GM04504 (cell line): ENCODE measurements at regions not wholly inside any gene's neighbourhood (a gene's known extent, or its start where the extent isn't known, plus 50 kb on each side); places are given as distances from the start of the nearest gene placed in this dataset.
"Not testable (repeated sequence)": the region's sequence is repeated elsewhere in the genome, so short reads cannot be mapped to it uniquely, and the experiment has no call there.

Experiments
- DNase-seq: peaks from one replicate; pipeline ENCODE4 v3.0.0-alpha.2; 2012; ENCODE audit warnings: low read depth

DNA sequence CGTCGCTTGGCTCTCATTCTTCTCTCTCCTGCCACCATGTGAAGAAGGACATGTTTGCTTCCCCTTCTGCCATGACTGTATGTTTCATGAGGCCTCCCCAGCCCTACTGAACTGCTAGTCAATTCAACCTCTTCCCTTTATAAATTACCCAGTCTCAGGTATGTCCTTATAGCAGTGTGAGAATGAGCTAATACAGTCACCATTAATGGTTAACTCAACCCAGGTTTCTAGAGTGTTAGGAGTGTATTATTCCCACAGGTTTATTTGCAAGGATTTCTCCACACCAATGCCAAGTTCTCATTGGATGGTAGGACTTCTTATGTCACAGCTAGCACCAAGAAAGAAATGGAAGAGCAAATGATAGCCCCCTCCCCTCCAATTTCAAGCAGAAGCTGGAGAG lies 71.9 kb downstream of the DYNAP start:
- DNase-seq: no peak

GRCh38 chr18:54669701-54670100 lies 78.7 kb downstream of the DYNAP start:
- DNase-seq: not testable (repeated sequence)

DNA sequence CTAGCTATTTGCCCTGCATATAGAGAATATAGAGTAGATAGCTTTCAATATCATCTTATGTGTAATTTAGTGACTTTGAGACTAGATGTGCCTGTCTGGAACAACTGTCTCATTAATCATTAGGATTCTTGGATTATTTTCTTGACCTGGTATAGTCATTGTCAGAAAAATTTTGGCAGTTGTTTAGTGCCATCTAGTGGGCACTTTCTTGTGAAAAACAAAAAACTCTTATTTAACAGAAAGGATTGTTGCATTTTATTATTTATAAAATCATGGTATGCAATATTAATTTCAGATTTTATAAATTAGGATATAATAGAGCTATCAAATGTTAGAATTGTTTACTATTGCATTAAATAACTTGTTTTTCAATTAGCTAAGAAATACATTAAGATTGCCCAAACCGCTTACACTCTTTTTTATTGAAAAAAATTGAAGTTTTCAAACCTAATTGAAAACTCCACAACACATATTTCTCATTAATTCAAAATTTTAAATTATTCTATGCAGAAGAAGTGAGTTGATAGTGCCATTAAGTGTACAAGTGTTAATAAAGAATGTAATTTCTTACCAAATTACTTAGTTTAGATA lies 80.3 kb downstream of the DYNAP start:
- no peak for DNase-seq

DNA sequence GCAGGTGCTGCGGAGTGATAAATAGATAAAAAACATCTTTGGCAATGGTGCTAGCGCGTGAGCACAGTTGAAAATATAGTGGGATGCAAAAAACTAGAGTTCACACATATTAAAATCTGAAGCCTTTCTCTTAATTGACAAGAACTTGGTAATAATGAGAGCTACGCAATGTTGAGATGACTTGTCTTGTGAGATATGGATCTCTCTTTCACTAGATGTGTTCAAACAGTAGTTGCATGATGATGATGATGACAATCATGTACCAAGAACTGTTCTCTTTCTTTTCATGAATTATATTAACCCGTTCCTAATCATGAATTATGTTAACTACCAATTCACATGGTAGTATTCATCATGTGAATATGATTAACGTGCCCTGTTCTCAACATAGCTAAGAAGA lies 81.1 kb downstream of the DYNAP start:
- DNase-seq: no peak

GRCh38 chr18:54672846-54673475 lies 81.9 kb downstream of the DYNAP start:
- no peak for DNase-seq

DNA sequence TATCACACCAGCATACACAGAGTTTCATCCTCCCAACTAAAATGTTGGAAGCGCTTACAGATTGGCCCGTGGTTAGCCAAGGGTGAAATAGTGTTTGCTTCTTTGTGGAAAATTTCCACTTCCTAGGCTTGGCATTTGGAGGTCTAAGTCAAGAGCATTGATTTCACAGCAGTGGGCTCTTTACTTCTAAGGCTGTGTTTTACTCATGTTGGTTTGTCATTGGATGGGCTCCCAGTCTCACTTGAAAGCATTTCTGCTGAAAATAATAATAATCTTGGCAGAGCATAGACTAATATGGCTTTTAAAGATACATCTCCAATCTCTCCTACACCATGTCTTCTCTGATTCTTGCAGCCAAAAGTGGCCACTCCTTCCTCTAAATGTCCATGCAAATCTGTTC lies 82.9 kb downstream of the DYNAP start:
- DNase-seq: no peak

DNA sequence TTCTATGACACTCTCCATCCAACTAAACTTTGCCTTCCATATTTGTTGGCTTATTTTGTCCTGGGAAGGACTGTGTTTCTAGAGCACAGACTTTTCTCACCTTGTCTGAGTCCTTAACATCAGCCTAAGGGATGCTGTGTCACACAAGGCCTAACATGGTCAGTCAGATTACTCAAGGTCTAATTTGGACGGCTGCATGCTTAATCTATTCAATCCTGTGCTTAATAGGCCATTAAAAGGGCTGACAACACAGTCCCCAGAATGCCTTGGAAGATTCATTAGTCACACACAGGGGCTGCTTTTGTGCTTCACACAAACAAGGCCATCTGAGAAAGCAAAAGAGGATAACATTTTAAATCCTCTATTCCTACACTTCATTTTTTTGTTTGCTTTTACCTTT lies 84.0 kb downstream of the DYNAP start:
- no peak for DNase-seq

DNA sequence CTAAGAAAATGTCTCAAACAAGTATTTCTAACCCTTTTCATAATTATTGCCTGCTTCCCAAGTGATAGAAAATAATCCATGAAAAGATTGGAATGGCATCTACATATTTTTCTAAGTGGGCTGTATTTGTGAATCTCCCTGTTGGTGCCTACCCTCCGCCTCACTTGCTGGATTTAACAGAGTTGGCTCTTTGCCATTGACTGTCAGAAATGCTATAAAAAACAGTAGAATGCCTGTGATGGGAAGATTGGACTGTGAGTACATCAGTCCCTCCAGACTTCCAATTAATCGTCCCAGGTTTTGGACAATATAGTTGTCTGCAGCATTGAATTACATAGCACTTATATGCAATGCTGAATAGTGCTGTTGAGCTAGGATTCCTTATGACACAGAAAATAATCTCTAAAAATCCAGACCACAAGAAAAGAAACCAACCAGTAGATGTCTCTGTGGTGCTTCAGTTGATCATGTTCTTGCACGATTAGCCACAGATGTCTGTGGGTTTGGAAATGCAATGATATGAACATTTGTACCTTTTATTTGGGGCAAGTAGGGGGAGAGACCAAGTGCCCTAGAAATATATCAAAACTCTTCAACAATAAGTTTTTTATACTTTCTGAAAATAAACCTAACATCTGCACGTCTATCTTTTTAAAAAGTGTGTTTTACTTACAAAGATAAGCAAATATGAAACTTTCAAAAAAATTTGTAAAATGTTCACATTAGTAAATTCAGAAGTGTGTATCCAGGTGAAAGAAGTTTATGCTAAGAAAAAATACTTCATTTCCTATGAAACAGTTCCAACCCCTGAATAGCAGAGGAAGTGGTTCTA lies 88.5 kb downstream of the DYNAP start:
- DNase-seq: peak; percentile 68

- no peak for DNase-seq
These were observed 93.7 kb downstream of the DYNAP start for GRCh38 chr18:54684784-54685183.

- no peak for DNase-seq
These were observed 98.3 kb downstream of the DYNAP start for GRCh38 chr18:54689319-54689718.

DNA sequence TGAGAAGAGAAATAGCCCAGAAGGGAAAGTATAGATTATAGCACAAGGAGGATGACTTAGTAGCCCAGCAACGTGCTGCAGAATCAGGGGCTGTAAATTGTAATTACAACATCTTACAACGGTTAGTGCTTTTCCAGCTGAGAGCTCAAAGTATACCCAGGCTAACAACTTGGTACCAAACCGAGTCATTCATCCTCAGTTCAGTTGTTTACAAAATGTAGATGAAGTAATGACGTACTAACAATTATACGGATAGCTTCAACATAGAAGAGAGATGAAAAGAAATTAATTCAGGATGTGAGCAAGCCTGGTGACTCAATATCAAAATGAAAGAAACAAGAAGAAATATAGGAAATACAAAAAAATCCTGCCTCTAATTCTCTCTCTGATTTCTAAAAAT lies 99.2 kb downstream of the DYNAP start:
- no peak for DNase-seq

- DNase-seq: no peak
These were observed 101.4 kb downstream of the DYNAP start for GRCh38 chr18:54692463-54692862.

DNA sequence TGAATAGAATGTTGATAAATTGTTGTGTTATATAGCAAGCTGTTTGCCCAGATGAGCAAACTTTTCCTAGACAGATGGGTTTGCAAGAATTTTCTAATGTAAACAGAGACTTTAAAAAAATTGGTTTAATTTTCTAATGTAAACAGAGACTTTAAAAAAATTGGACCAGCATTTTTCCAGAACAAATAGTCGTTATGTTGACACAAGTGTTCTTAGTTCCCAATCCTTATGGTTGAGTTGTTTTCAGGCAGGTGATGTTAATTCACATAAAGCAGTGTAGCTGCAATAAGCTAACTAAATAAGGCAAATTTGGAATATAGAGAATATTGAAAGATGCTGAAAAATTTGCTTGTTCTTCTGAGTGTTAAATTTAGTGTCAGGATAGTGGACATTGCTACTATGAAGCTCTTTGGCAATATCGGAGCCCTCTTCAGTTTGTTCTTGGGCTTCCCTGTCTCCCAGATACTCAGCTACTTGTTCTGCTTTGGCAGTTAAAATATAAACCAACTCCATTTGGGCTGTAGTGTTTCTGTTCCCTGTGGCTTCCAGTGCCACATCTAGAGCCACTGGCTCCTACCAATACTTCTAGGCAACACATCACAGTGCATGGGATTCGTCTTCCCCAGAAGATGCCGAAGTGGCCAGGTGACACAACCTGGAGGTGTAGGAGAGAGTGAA lies 105.7 kb downstream of the DYNAP start:
- no peak for DNase-seq

DNA sequence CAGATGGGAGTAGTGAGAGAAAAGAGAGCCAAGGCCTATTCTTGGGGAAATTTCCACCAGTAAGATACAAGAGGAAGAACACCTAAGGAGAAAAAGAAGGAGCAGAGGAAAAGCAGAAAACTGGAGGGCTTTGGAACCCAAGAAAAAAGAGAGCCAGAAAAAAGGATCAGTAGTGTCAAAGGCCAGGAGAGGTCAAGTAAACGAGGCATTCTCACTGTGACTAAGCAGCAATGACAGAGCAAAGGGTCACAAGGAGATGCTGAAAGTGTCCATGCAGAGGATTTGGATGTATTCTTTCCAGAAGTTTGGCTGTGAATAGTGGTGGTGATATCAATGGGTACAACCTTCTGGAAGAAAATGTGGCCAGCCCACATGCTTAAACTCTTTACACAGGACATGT lies 109.5 kb downstream of the DYNAP start:
- no peak for DNase-seq

GRCh38 chr18:54702686-54703085 lies 111.6 kb downstream of the DYNAP start:
- DNase-seq: no peak

- no peak for DNase-seq
These were observed 118.0 kb upstream of the RAB27B start for GRCh38 chr18:54710074-54710899.

DNA sequence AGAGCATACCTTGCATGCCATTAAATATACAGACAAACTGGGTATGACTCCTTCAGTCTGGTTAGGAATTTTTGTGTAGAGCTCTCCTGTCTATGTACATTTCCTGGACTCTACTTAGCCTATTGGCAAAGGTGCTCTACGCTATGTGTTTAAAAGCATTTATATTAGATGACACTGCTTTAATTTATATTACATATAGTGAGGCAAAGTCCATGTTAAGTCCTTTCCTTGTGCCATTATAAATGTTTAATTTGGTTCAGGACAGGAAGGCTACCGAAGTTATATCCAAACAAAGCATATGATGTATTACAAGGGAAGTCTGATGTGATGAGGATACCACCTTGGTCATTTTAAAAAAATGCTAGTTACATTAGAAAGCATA lies 117.4 kb upstream of the RAB27B start:
- no peak for DNase-seq

DNA sequence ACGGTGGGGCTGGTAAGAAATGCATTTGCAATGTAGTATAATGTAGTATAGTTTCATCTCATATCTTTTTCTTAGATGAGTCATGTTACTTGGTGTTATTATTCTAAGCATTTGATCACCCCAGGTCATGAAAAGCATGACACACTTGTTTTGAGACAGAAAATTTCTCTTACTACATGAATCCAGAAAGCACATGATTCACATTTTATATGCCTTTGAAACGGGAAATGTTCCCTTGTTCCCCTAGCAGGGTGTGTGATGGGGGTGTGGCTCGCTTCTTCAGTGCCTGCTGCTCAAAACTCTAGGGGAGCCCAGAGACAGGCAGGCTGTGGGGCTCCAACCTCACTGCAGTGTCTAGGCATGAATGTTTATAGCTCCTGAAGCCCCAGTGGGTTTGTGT lies 116.0 kb upstream of the RAB27B start:
- DNase-seq: peak; percentile 21

DNA sequence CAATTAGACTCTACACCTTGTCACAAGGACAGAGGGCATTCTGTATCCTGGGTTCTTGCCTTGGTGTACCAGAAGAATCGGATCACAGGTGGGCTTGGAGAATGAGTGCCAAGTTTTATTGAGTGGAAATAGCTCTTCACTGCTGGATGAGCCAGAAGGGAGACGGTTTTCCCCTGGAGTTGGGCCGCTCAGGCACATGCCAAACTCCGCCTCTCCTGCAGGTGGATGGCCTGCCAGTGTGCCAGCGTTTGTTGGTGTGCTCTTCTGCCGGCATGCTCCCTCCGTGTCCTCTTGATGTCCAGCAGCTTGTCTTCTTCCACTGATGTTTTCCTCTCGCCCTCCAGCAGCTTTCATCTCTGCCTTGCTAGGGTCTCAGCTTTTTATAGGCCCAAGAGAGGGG lies 115.5 kb upstream of the RAB27B start:
- no peak for DNase-seq

- DNase-seq: no peak
These were observed 114.9 kb upstream of the RAB27B start for GRCh38 chr18:54713386-54713785.

GRCh38 chr18:54714851-54715250 lies 113.4 kb upstream of the RAB27B start:
- no peak for DNase-seq

- DNase-seq: no peak
These were observed 111.7 kb upstream of the RAB27B start for GRCh38 chr18:54716586-54716985.
